GM19351 (cell line): ENCODE measurements at regions not wholly inside any gene's neighbourhood (a gene's known extent, or its start where the extent isn't known, plus 50 kb on each side); places are given as distances from the start of the nearest gene placed in this dataset.

Experiments used
- ATAC-seq: cut with Tn5 transposase; IDR thresholded peaks from one replicate; pipeline ENCODE4 v1.9.1; 2021; ENCODE audit warnings: mild to moderate bottlenecking, moderate library complexity; ENCODE audit not compliant: unreplicated experiment

GRCh38 chr5:30765227-30765626 lies 428.3 kb upstream of the CDH6 start:
- no peak for ATAC-seq

DNA sequence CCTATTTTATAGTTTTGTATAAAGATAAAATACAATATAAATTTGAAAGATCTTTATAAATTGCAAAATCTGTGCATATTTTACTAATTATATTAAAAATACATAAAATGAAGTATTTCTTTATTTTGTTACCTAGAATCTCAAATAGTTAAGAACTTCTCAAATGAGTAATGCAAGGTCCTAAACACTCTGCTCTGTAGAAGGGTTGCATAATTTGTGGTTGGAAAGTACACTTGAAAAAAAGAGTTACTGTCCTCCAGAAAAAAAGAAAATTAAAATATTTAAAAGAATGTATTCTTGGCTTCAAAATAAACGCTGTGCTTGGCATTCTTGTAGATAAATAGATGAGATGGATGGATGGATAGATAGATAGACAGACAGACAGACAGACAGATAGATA lies 428.8 kb upstream of the CDH6 start:
- no peak for ATAC-seq

DNA sequence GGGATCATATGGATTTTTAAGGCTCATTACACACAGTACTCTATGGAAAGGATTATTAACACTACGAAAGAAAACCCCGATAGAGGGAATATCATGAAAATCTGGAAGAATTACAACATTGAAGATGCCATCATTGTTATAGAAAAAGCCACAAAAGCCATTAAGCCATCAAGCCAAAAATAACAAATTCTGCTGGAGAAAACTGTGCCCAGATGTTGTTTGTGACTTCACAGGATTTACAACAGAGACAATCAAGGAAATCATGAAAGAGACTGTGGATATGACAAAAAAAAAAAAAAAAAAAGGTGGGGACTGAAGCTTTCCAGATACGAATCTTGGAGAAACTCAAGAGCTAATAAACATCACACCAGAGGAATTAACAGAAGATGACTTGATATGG lies 433.8 kb upstream of the CDH6 start:
- ATAC-seq: no peak

- ATAC-seq: no peak
Observed at GRCh38 chr5:30752015-30752414, 441.5 kb upstream of the CDH6 start.

DNA sequence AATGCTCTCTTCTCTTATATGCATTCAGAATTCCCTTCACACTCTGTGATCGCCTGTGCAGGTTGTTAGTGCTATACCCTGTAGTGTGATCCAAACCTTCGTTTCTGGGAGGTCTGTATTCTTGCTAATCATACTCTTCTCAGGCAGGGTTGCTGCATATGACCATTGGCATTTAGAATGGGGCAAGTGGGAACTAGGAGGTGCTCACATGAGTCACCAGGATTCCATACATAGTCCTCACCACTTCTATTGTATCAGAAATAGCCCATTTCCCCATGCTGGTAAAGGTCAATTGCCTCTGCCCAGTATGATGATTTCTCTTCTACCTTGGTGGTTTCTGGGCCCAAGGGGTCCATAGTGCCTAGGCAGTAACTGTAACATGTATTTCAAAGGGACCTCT lies 443.5 kb upstream of the CDH6 start:
- no peak for ATAC-seq

- no peak for ATAC-seq
Observed at GRCh38 chr5:30747412-30747811, 446.1 kb upstream of the CDH6 start.

DNA sequence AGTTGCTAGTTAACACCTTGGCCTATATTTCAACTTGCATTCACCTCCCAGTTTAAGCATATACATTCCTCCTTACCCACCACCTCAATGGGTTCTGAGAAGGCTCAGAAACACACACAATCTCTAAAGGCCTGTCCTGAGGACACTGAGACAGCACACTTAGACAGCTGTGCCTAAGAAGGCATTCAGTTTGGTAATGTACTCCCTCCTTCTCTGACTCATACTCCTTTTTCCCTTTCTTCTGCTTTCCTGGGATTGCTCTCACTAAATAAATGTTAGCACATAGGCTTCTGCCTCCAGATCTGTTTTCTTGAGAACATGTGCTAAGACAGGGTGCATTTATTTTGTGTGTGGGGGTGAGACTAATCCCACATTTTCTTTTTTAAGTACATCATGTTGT lies 456.8 kb upstream of the CDH6 start:
- no peak for ATAC-seq

- no peak for ATAC-seq
Observed at GRCh38 chr5:30734118-30734517, 459.4 kb upstream of the CDH6 start.

DNA sequence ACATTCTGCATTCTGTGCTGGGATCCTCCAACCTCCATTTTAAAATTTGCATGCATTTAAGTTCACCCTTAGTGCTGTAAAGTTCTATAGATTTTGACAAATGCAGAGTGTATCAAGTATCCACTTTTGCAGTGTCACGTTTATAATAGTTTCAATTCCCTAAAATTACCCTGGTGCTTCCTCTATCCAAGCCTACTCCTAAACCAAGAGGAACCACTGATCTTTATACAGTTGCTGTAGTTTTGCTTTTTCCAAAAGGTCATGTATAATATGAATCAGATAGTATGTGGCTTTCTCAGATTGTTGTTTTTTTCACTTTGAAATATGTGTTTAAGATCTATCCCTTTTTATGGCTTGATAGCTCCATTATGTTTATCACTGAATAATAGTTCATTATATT lies 468.4 kb upstream of the CDH6 start:
- no peak for ATAC-seq

DNA sequence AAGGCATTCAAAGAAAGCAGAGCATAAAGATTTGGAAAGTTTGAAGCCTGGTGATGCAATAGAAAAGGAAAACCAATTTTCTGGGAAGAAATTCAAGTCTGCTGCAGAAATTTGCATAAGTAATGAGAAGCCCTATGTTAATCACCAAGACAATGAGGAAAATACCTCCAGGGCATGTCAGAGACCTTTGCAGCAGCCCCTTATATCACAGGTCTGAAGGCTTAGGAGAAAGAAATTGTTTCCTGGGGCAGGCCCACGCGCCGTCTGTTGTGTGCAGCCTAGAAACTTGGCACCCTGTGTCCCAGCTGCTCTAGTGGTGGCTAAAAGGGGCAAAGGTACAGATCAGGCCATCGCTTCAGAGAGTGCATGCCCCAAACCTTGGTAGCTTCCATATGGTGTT lies 495.3 kb upstream of the CDH6 start:
- no peak for ATAC-seq

DNA sequence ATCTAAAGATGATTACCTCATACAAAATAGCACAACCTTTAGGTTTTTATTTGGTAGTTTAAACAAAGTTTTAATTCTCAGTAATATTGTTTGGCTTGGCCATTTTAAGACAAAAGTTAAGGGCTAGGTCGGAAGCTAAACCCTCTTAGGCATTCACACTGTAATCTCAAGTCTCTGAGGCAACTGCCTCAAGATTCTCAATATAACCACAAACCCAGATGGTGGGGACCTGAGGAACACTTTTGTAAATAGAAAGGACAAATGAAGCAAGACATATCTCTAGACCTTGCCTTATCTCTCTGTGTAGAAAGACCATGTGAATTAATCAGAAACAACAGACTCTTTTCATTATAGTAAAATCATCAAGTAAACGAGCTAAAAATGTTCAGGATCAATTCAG lies 500.2 kb upstream of the CDH6 start:
- ATAC-seq: no peak

- no peak for ATAC-seq
Observed at GRCh38 chr5:30690931-30691330, 502.6 kb upstream of the CDH6 start.

DNA sequence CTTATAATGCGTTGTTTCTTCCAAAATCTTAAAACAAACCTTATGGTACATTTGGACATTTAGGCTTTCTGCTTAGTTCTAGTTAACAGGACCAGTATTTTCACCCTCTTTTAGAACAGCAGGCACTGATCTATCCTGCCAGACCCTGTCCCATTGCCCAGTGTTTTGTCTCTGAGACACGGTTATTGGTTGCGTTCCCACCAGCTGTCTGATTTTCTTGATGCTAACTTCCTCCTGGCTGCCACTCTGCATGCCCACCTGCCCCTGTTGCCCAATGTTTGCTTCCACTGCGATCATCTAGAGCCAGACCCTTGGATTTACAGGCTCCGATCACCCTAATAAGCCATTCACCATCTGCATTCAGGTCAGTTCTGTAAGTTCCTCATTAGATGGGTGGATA lies 506.0 kb upstream of the CDH6 start:
- ATAC-seq: no peak

DNA sequence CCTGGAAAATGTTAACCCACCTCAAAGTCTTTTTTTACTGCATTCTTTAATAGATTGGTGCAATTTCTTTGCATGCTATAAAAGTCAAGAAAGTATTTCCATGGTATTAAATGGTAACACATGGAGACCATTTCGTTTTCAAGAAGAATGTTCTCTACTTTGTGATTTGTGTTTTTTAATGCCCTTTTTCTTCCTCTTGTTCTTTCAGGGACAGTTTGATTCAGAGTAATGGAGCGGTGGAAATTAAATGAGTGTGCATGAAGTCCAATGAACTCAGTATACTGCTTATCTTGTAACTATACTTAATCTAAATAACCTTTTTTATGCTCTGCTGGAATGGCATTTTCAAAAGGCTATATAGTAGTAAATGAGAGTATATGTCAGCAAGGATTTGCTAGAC lies 507.0 kb upstream of the CDH6 start:
- ATAC-seq: no peak

- no peak for ATAC-seq
Observed at GRCh38 chr5:30676223-30676840, 517.2 kb upstream of the CDH6 start.

DNA sequence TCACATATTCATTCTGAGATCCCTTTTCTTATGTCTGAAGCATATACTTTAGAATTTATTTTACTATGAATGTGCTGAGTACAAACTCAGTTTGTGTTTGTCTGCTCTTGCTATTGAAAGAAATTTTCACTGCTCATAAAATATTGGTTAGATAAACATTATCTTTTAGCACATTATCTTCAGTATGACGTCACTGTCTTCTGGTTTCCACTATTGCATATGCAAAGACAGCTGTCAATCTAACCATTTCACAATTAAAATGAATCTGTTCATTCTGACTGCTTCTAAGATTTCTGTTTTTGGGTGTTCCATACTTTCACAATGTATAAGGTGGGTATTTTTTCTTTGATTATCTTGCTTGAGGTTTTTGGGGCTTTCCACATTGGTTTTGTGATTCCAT lies 526.2 kb upstream of the CDH6 start:
- no peak for ATAC-seq

DNA sequence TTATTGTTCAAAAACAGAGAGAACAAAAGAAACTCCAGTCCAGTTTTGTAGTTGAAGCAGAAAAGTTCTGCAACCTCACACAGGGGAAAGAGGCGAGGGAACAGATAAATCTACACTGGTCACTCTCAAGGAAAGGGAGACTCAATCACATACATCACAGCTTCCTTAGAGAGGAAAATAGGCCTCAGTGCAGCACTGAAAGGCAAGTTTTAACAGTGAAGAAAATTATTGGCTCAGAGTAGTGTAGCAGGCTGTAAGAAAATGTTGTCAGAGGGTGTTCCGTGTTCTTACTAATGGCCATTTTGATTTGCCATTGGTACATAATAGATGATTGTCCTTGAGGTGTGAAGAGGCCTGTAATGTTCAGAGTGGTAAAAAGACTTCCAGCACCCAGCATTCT lies 530.0 kb upstream of the CDH6 start:
- no peak for ATAC-seq

DNA sequence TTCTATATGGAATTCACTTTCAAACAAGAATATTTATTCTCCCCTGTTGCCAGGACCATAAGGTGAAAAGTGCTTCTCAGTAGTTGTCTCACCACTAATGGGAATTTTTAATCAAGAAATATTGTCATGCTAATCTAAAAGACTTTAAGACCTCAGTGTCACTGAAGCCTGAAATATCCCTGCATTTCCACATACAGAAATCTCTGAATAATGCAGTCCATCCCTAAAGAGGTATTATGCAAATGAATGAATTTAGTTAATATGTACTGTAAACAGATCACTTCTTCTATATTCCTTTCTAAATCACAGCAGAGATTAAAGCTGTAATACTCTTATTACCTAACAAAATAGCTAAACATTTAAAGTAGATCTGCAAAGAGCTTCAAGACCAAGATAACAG lies 531.1 kb upstream of the CDH6 start:
- no peak for ATAC-seq

DNA sequence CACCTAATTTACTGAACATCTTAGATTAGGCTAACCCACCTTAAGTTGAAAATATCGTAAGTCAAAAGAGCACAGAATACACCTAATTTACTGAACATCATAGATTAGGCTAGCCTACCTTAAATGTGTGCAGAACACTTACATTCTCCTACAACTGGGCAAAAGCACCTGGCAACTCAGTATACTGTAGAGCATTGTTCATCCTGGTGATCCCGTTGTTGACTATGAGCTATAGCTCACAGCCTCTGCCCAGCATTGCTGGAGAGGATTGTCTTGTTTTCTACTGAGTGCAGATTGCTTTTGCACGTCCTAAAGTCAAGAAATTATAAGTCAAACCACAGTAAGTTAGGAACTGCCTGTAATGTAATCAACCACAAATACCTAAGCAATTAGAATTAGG lies 531.8 kb upstream of the CDH6 start:
- no peak for ATAC-seq

GRCh38 chr5:30659417-30659816 lies 534.1 kb upstream of the CDH6 start:
- no peak for ATAC-seq

- no peak for ATAC-seq
Observed at GRCh38 chr5:30650311-30650710, 543.2 kb upstream of the CDH6 start.

- ATAC-seq: no peak
Observed at GRCh38 chr5:30638899-30639298, 554.6 kb upstream of the CDH6 start.

GRCh38 chr5:30627945-30628344 lies 565.5 kb upstream of the CDH6 start:
- ATAC-seq: no peak

DNA sequence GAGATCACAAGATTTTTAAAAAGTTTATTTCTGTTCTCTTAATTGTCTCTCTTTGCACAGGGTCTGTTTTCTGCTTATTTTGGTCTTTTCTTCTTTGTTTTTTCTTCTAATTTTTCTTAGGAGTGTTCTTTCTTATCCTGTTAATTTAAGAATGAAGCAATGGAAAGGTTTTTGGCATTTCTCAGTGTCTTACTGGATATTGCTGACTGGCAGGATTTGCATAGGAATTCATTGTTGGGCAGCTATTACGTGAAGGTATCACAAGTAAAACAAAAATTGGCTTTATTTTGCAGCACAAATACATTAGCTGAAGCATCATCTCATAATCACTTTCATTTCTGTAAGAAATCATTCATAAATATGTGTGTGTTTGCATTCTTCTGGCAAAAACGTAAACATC lies 566.9 kb upstream of the CDH6 start:
- no peak for ATAC-seq
